ENCODE measurements at regions not wholly inside any gene's neighbourhood (a gene's known extent, or its start where the extent isn't known, plus 50 kb on each side); places are given as distances from the start of the nearest gene placed in this dataset.

DNA sequence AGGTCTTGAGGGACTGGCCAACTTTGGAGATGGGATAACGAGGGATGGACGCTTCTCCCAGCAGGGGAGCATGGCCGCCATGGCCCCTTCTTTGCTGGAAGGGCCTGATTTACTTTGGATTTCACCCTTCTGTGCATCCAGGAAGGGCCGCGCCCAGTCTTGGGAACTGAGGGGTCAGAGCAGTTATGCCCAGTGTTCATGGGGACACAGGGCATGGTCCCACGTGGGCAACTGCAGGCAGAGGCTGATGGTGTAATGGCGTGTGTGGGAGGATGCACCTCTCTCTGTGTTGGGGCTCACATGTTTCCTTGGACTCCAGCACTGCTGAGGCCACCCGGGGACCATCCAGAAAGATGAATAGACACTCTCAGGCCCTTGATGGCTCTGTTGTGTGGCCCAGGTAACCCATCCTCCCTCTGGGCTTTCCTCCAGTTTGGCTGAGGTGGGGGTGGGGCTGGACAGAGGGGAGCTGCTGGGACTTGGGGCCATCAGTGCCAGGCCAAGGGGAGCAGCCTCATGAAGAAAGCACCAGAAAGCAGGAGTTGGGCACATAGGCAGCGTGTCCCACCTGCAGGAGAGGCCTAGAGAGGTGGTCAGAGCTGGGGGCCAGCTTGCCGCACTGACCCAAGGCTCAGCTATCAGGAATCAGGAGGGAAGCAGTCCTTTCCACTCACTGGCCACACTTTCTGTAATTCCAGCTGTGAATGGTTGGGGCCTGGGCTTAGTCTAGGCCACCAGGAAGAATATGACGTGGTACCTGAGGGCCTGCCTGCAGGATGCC, 1033.9 kb downstream of the TBC1D22A start:
- no peak for DNase-seq (ENCODE audit: low spot score)

DNA sequence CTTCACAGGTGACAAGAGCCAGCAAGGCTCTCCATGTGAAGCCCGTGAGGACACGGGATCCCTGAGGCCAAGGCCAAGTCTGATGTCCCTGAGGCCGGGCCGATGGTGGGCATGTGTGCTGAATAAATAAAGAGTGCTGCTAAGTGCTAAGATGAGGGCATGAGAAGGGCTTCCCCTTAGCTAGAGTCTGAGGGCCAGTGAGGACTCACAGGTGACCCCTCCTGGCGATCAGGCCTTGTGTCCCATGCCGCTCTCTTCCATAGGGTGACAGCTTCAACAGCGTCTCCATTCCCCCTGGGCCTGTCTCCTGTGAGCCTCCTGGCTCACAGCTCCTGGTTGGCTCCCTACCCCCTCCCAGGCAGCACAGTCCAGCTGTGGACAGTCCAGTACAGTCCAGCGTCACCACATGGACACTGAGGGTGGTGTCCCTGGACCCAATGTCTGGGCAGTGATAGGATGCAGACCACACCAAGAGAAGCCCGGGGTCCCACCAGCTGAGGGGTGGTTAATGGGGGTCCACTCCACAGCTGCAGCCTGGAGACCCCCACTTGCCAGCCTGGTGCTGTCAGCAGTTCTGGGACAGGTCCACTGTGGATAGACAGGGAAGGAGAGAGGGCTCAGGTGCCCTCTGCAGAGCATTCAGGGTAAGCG, 1033.2 kb downstream of the TBC1D22A start:
- no peak for DNase-seq (ENCODE audit: low spot score)

DNA sequence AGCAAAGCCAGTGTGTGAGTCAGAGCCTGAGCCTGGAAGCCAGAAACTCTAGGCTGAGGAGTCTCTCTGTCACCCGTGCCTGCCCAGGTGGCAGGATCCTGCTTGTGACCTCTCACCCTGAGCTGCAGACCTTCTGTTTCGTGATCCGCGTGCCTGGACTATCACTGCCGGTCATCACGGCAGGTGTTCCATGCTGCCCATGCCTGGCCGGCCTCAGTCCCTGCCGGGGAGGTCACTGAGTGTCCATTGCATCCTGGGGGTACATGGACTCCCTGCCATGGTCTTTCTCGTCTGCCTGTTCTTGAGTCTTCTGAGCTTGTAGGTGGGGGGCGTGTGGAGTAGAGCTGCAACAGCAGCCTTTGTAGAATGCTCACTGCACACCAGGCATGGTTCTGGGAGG, 1032.4 kb downstream of the TBC1D22A start:
- DNase-seq (ENCODE audit: low spot score) = no peak

DNA sequence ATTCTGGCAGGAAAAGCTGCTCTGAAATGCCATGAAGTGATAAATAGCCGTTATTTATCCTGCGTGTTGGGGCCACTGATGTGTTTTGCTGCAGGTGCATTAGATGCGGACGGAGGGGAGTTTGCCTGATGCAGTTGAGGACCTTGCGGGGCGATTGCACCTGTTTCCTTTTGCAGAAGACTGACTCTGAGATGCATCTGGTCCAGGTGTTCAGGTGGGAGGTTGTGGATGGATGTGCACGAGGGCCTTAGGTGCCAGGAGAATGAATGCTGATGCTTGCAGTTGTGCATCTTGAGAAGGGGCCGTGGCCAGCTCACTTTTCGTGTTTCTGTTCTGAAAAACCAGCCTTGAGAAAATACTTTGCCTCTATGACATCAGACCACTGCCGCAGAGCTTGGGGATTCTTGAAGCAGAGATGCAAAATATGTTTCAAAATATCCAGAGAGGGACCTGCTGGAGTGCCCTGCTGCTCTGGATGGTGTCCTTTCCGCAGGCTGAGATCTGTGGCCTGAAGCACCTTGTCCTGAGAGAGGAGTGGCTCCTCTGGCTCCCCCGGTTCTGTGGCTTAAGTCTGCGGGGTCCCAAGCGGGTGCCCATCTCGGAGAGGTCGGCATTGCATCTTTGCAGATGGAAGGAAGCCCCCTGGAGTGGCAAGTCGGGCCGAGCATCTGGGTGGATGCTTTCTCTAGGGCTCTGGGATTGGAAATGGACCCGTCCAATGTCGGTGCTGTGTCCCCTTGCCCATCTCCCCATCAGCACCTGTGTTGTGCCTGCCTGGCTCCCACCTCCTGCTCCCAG, 1031.1 kb downstream of the TBC1D22A start:
- no peak for DNase-seq (ENCODE audit: low spot score)

DNA sequence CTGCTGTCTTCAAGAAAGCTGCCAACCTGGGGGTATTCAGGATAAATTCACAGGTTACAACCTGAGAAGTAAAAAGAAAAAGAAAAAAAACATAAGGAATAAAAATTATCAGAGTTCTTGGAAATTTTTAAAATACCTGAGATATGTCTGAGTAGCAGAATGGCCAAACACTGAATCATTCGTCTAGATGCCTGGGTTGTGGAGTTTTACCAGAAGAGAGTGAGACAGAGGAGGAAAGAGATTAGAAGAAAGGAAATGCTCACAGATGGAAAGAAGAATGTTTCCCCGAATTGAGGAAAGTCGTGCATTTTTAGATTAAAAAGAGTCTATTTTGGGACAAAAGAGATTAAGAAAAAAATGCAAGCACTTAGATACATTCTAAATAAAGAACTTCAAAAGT, 1026.7 kb downstream of the TBC1D22A start:
- no peak for DNase-seq (ENCODE audit: low spot score)

DNA sequence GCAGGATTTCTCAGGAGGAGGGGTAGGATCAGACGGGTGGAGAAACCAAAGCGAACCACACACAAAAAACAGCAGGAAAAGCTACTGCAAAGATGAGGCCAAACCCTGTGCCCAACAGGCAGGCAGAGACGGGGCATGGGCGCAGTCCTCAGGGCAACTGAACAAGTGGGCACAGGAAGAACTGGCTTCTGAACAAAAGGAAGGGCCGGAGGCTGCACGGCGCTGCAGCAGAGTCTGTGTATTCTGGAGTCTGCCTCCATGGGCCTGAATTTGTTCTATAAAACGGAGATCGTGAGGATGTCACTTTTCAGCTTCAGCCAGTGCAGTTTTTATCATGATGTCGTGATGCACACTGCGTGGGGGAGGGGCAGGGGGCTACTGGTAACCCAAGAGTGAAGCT, 1026.0 kb downstream of the TBC1D22A start:
- no peak for DNase-seq (ENCODE audit: low spot score)

DNA sequence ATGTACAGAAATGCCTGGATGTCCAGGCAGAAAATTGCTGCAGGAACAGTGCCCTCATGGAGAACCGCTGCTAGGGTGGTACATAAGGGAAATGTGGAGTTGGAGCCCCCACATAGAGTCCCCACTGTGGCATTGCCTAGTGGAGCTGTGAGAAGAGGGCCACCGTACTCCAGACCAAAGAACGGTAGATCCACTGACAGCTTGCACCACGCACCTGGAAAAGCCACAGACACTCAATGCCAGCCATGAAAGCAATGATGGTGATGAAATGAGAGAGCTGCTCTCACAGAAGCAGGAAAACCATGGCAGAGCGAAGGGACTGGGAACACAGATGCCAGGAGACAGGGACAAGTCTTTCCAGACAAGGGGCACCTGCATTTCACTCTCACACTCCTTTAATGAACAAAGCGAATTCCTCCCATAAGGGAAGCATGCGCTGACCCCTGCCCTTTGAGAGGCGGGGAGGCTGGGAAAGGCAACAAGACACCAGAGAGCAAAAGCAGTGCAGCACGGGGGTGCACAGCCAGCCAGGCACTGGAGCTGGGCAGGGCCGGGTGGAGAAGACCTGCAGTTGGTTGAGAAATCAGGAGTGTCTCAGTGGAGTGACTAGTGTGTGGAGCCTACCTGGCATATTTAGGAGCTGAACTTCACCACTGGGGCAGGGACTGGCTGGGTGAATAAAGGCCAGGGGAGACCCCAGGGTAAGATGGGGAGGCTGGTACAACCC, 1025.2 kb downstream of the TBC1D22A start:
- DNase-seq (ENCODE audit: low spot score) = no peak

DNA sequence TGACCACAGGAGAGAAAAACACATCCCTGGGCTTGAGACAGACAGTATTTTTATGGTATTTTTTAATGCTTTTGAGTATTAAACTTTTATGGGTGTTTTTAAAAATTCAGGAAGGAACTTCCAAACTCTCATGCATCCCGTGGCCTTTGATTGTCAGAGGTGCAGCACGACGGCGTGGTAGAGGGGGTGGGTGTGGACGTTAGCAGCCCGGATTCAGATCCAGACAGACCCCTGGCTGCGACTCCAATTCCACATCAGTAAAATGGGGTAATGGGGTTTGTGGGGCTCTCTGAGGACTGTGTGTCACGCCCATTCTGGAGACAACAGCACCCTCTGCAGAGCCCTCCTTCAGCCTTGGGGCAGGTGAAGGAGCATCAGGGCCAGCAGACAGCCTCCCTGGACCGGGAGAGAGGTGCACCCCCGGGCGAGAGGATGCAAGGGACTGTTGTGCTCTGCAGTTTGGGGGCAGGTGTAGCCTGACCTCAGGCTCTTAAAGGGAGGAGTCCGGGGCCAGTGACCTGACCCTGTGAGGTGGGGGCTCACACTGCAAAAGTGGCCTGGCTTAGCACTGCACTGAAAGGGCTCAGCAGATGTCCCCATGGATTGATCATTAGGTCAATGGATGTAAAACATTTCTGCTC, 1024.3 kb downstream of the TBC1D22A start:
- DNase-seq (ENCODE audit: low spot score) = no peak

DNA sequence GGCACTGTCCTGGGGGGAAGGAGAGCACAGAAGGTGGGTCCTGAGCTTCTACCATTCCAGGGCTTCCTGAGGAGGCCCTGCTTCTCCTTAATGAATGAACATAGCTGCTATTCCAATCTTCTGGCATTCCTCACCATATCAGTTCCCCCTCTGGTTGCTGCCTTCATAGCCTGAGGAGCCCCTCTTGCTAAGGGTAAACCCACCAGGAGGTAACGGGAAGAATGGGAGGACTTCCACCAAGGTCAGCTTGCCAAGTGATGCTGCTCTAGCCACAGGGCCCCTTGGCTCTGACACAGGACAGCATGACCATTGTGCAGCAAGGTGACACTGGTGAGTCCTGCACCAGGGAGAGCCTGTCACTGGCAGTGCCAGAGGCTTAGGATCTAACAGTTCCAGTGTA, 1022.5 kb downstream of the TBC1D22A start:
- DNase-seq (ENCODE audit: low spot score) = no peak

DNA sequence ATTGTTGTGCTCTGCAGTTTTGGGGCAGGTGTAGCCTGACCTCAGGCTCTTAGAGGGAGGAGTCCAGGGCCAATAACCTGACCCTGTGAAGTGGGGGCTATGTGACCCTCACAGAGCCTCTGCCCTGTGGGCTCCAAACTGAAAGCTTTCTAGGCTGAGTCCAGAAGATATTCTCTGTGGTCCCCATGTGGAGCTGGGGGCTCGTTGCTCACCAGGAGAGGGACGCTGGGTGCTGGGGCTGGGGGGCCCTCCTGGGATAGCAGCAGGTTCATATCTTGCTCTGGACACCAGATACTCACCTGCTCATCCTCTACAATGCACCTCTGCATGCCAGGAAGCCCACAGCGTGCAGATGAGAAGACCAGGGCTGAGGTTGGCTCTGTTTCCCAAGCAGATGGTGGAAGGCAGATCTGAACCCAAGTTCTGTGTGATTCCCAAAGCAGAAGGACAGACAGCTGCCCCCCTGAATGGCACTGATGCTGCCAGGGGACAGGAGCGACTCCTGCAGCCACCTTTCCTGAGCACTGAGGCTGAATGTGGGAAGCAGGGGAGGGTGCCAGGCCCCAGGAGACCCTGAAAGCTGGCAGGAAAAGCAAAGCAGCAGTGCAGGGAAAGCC, 1022.0 kb downstream of the TBC1D22A start:
- no peak for DNase-seq (ENCODE audit: low spot score)

DNA sequence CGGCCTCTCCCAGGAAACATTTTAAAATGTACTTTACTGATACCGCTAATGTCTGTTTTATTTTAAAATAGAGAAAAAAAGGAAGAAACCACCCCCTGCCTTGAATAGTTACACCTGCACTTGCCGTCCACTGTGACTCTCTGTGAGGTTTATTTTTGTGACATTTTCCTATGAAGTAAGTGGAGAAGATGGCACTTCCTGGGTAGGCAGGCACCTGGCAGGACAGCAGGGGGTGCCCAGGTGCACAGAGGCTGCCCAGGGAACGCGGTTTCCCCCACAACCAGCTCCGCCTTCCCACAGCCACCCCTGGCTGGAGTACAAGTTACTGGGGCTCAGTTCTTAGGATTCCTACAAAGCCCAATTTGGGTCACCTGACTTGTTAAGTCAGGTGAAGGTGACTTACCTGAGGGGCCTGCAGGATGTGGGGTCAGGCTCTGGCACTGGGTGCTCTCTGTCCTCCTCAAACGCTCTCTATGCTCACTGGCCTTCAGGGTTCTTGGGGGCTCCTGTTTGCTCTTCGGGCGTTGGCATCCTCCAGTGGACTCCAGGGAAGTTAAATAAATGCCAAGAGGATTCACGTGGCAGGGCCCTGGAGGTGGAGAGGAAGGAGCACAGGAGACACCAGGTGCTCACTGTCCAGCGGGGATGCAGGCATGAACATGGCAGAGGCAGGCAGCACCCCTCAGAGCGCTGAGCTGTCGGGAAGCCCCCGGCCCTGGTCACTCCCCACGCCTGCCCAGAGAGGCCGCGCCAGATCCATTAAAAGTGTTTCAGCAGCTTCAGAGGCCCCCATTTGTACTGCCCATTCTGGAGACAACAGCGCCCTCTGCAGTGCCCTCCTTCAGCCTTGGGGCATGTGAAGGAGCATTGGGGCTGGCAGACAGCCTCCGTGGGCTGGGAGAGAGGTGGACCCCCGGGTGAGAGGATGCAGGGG, 1021.2 kb downstream of the TBC1D22A start:
- DNase-seq (ENCODE audit: low spot score) = no peak

DNA sequence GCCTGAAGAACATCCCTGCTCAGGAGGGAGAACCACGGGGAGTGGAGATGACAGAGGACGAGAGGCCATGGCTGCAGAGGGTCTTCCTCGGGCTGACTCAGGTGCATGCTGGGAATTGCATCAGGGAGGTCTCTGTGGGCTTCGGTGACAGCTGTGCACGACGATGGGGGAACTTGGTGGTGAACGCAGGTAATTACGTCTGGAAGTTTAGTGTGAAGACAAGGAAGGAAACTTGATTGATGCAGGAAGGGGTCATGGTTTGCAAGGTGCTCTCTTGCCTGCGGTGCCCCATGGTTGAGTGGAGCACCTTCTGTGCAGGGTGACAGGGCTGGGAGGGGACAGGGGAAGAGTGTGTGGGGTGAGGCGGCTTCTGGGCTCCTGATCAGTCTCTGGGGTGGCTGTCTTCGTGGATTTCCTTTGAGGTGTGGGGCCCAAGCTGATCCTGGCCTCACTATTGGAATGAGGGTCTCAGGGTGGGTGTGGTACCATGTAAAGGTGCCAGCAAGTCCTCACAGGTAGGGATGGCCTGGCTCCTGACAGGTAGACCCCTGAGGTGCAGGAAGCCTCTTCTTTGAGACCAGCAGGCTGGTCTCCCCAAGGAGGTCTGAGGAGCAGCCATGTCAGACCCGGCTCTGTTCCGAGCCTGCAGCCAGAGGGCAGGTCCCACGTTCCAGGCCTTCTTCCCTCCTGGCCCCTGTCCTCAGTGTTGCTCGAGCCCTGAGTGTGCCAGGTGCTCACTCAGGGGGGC, 1020.1 kb downstream of the TBC1D22A start:
- DNase-seq (ENCODE audit: low spot score) = no peak

DNA sequence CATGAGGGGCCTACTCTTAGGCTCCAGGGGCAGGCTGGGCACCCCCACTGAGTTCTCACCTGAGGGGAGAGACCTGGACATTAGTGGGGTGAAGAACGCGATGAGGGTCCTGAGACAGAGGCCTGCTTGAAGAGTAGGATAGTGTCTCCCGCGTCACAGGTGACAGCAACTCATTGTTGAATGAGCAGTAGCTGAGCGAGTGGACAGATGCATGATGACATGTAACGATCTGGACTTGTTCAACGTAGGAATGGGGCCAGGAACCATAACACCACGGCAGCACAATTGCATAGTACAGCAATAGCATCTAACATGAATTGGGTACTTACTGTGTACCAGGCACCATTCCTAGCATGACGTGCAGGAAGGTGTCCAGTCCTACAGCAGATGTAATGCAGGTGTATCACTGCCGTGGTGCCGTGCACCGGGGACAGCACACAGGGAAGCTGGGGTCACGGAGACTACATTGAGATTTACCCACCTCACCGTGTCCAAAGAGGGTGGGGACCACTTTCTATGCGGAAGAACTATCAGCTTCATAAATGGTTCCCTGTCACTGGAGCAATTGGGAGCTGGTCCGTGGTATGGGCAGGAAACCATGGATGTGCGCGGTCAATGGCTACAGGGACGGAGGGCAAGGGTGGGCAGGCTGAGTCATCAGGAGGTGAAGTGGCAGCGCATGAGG, 1019.1 kb downstream of the TBC1D22A start:
- DNase-seq (ENCODE audit: low spot score) = no peak

DNA sequence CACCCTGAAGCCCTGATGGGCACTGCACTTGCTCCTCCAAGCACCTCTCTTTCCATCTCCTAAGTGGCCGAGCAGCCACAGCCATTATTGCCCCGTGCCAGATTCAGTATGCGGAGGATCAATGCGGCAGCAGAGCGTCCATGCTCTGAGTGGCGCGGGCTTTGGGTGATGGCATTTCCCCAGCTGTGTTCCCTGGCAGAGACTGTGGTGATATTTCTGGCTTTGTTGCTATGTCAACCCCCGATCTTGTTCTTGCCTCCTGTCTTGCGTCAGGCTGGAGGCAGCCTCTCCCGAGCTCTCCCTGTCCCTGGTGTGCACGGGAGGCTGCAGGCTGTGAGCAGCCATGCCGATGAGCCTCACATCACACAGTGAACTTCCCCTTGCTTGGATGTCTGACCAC, 1018.6 kb downstream of the TBC1D22A start:
- peak; percentile 76 for DNase-seq (ENCODE audit: low spot score)

DNA sequence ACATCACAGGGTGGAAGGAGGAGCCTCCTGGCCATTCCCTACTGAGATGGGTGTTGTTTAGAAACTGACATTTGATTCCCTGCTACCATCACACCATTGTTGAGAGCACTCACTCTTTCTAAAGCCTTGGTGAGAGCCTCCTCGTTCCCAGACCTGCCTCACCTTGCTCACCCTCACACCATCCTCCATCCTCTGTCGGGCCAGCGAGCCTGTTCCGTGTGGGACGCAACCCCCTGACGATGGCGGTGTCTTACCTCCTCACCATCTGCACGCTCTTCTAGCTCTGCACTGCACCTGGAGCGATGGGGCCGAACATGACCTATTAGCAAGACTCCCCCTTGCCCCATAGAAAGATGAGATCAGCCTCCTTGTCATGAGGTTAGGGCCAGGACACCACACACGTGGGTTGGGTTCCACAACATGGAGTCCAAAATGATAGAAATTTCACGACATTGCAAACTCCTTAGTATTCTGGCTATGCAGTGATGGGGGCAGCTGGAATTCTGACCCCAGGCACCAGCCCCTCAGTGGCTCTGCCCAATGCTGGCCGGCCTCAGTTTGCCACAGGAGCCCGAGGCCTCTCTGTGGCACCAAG, 1017.9 kb downstream of the TBC1D22A start:
- no peak for DNase-seq (ENCODE audit: low spot score)

DNA sequence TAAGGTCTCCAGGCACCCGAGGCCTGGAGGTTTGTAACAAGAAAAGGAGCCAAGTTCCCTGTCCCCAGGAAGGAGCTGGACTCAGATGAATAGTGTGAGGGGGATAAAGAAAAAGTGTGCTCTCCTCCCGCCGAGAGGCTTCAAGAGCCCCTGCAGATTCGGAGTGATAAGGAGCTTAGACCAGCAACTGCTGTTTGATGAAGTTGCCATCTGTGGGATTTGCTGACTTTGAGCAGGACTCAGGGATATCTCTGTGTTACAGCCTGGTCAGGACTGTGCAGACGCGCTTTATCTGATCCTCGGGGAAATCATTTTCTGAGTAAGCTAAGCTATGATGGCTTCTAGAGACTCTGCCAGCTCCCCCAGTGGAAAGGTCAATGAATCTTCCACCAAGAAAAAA, 1017.0 kb downstream of the TBC1D22A start:
- DNase-seq (ENCODE audit: low spot score) = no peak

DNA sequence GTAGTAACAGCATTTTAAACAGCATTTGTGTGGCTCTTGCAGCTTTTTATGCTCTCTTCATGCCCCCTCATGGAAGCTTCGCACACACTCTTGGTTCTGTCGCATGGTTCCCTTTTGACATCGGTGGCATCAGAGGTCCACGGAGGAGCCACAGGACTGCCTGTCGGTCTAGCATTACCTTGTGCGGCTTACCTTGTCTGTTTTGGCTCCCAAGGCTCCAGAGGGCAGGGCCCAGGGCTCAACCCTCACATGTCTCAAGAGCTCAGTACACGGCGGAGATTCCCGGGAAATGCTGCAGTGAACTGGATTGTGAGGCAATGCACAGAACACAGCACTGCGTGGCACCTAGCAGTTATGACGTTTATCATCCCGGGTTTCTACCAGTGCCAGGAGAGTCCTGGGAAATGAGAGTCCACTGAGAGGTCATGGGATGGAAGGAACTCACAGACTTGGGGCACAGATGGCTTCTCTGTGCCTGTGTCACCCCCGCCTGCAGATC, 1015.8 kb downstream of the TBC1D22A start:
- no peak for DNase-seq (ENCODE audit: low spot score)

DNA sequence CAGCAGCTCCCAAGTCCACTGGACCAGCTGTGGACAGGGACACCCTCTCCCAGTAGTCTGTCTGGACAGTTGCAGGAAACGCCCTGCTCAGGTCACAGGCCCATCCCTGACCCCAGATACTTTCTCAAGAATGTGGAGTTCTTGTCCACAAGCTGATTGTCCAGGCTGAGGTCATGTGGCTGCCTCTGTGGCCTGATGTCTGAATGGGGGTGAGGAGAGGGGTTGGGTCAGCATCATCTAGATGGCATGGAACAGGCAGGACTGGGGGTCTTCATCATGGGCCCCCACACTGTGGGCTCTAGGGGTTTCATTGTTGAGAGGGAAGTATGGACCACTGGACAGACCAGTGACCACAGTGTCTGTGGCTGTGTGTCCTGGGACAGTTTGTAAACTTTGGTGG, 1015.0 kb downstream of the TBC1D22A start:
- DNase-seq (ENCODE audit: low spot score) = no peak
